ENCODE measurements at regions not wholly inside any gene's neighbourhood (a gene's known extent, or its start where the extent isn't known, plus 50 kb on each side); places are given as distances from the start of the nearest gene placed in this dataset.

- TF ChIP-seq POLR2A (IDR thresholded peaks at IDR 0.05) (no peak), CTCF (IDR thresholded peaks at IDR 0.05 in 8 of 11, conservative IDR thresholded peaks at IDR 0.05 in 3 of 11) (no peak)
- peaks cover 0 to 14% (median 0%) of the 10 kb centered on the region in 6 donors for H3K4me1 ChIP-seq
- 92 to 96% (median 94%) methylated on average over 4 of the region's 4 CpGs for WGBS, 5 donors
- H3K27ac ChIP-seq = no peak overlapping the region
- no peak for DNase-seq
- H3K27me3 ChIP-seq (replicated peaks in 1 of 7) = no peaks in the 10 kb centered on the region
- H3K4me3 ChIP-seq = no peak overlapping the region
- H3K9me3 ChIP-seq = no peaks in the 10 kb centered on the region
- intact Hi-C loops (cut with DNase I; ENCODE audit: low total_unique reads) = no loop called here
- no peaks in the 10 kb centered on the region for H3K36me3 ChIP-seq
Observed at GRCh38 chr17:55582897-55583296, 71.6 kb upstream of the SMIM36 start.

GRCh38 chr17:55580596-55581133 is 69.4 kb upstream of the SMIM36 start:
- Histone ChIP-seq H3K9me3 (no peaks in the 10 kb centered on the region), H3K4me3 (no peak overlapping the region), H3K4me1 (peaks cover 0 to 34% (median 18%) of the 10 kb centered on the region in 6 donors), H3K36me3 (no peaks in the 10 kb centered on the region), H3K27me3 (replicated peaks in 1 of 7) (no peaks in the 10 kb centered on the region), H3K27ac (no peak overlapping the region)
- intact Hi-C loops (cut with DNase I; ENCODE audit: low total_unique reads) = no loop called here
- WGBS, 5 donors = 62 to 81% (median 73%) methylated on average over 5 of the region's 5 CpGs
- no peak for TF ChIP-seq POLR2AphosphoS5 (IDR thresholded peaks at IDR 0.05)
- TF ChIP-seq POLR2A (IDR thresholded peaks at IDR 0.05) = no peak
- no peak for TF ChIP-seq CTCF (IDR thresholded peaks at IDR 0.05 in 8 of 11, conservative IDR thresholded peaks at IDR 0.05 in 3 of 11)
- no peak for DNase-seq

- Histone ChIP-seq H3K27me3 (replicated peaks in 1 of 7) (no peaks in the 10 kb centered on the region), H3K4me3 (peak overlapping the region in 7 of 8 donors; percentile 9 to 64 (median 29)), H3K27ac (peak overlapping the region; percentile 11 to 85 (median 80)), H3K36me3 (no peaks in the 10 kb centered on the region), H3K9me3 (no peaks in the 10 kb centered on the region), H3K4me1 (peaks cover 0 to 24% (median 18%) of the 10 kb centered on the region in 6 donors)
- intact Hi-C loops (cut with DNase I; ENCODE audit: low total_unique reads) = no loop called here
- no peak for TF ChIP-seq POLR2A (IDR thresholded peaks at IDR 0.05)
- peak in 2 of 3 donors; percentile 41 to 43 for TF ChIP-seq POLR2AphosphoS5 (IDR thresholded peaks at IDR 0.05)
- peak; percentile 83 for DNase-seq
- 37 to 45% (median 42%) methylated on average over 10 to 14 of the region's 14 CpGs for WGBS, 5 donors
Observed at GRCh38 chr17:55577687-55578086, 66.4 kb upstream of the SMIM36 start.

GRCh38 chr17:55576996-55577586 is 65.8 kb upstream of the SMIM36 start:
- peak overlapping the region; percentile 11 to 85 (median 80) for H3K27ac ChIP-seq
- H3K27me3 ChIP-seq (replicated peaks in 1 of 7) = no peaks in the 10 kb centered on the region
- H3K36me3 ChIP-seq = no peaks in the 10 kb centered on the region
- H3K4me3 ChIP-seq = peak overlapping the region in 7 of 8 donors; percentile 9 to 64 (median 29)
- intact Hi-C loops (cut with DNase I; ENCODE audit: low total_unique reads) = no loop called here
- TF ChIP-seq POLR2AphosphoS5 (IDR thresholded peaks at IDR 0.05) (peak in 1 of 3 donors; percentile 39), CTCF (IDR thresholded peaks at IDR 0.05 in 8 of 11, conservative IDR thresholded peaks at IDR 0.05 in 3 of 11) (no peak), POLR2A (IDR thresholded peaks at IDR 0.05) (no peak)
- DNase-seq = peak; percentile 81
- peaks cover 0 to 24% (median 18%) of the 10 kb centered on the region in 6 donors for H3K4me1 ChIP-seq
- 6 to 15% (median 8%) methylated on average over 9 of the region's 9 CpGs for WGBS, 5 donors
- no peaks in the 10 kb centered on the region for H3K9me3 ChIP-seq

Data from spleen (tissue), 11 donors.